HepG2 (cell line): ENCODE measurements at regions not wholly inside any gene's neighbourhood (a gene's known extent, or its start where the extent isn't known, plus 50 kb on each side); places are given as distances from the start of the nearest gene placed in this dataset.
"Not testable (repeated sequence)": the region's sequence is repeated elsewhere in the genome, so short reads cannot be mapped to it uniquely, and the experiment has no call there.

Source experiments
- ATAC-seq: fragments of 200-7000 bp; cut with Tn5 transposase; 3 replicates; pipeline ENCODE4 v1.9.1; 2020; ENCODE audit warnings: mild to moderate bottlenecking, moderate library complexity
- BruUV-seq: library from RNA; stranded (reverse); fragments of 400-500 nt; replicated peaks from 2 replicates; lab custom pipeline; 2021; lab: Mats Ljungman, UMichigan
- CTCF ChIA-PET: fragments of 300-600 bp; formaldehyde crosslinking; extraction: SDS; loops from one replicate; lab custom pipeline; 2021; ENCODE audit warnings: low total read pairs, inconsistent platforms, low intra/inter-chr PET ratio; lab: Yijun Ruan, JAX
- POLR2A ChIA-PET: fragments of 350-600 bp; sonication (Branson Sonifier 250); formaldehyde crosslinking; loops from one replicate; lab custom pipeline; 2020; ENCODE audit warnings: antibody characterized with exemption, inconsistent platforms; lab: Yijun Ruan, JAX
- DNase-seq: peaks from one replicate; pipeline ENCODE4 v3.0.0-alpha.2; 2015; ENCODE audit warnings: low spot score
- FAIRE-seq: peaks from 3 replicates; lab custom pipeline; 2011; peaks lifted over from hg19 to GRCh38; lab: Jason Lieb, UNC
- H2AFZ ChIP-seq: one replicate; pipeline ENCODE4 v1.6.1; 2011; ENCODE audit warnings: low read length, inconsistent platforms
- H3K27ac ChIP-seq: fragments of 300-600 bp; 3 replicates; pipeline ENCODE4 v1.8.0; 2011; ENCODE audit warnings: mixed run types, mild to moderate bottlenecking, mixed read lengths, low read length, inconsistent platforms; ENCODE audit not compliant: insufficient read depth; ENCODE audit errors: extremely low read length
- H3K27me3 ChIP-seq, 2 experiments: fragments of 200-600 bp in 1 of 2; 2 replicates in 1 of 2; 3 replicates in 1 of 2; pipeline versions ENCODE4 v1.6.0 to v1.8.0; 2011; ENCODE audit warnings: low read length in 2 of 2, mild to moderate bottlenecking in 2 of 2, moderate library complexity in 2 of 2, inconsistent platforms in 1 of 2; ENCODE audit not compliant: insufficient read depth in 2 of 2, control insufficient read depth in 1 of 2
- H3K36me3 ChIP-seq, 2 experiments: fragments of 200-600 bp in 1 of 2; replicated peaks in 1 of 2; 2 replicates in 1 of 2; 3 replicates in 1 of 2; pipeline versions ENCODE4 v1.5.1 to v1.8.0; 2011; ENCODE audit warnings: low read length in 2 of 2, inconsistent platforms in 1 of 2; ENCODE audit not compliant: insufficient read depth in 2 of 2, control insufficient read depth in 1 of 2
- H3K4me1 ChIP-seq: 2 replicates; pipeline ENCODE4 v1.5.1; 2012; ENCODE audit warnings: low read length, inconsistent platforms; ENCODE audit not compliant: insufficient read depth
- H3K4me2 ChIP-seq: 2 replicates; pipeline ENCODE4 v1.6.0; 2011; ENCODE audit warnings: low read depth, low read length, inconsistent platforms
- H3K4me3 ChIP-seq, 3 experiments: fragments of 200-600 bp in 1 of 3; sonication (generic), shearing (Covaris generic) in 1 of 3; replicated peaks in 1 of 3; 2 replicates each; pipeline ENCODE4 v1.5.1; 2011 to 2016; ENCODE audit warnings: low read length in 3 of 3, inconsistent platforms in 2 of 3, low read depth in 2 of 3, mild to moderate bottlenecking in 2 of 3, control low read depth in 1 of 3, mixed read lengths in 1 of 3; ENCODE audit not compliant: insufficient read depth in 1 of 3
- H3K79me2 ChIP-seq: one replicate; pipeline ENCODE4 v1.6.1; 2011; ENCODE audit warnings: low read length, inconsistent platforms; ENCODE audit not compliant: insufficient read depth
- H3K9ac ChIP-seq: 2 replicates; pipeline ENCODE4 v1.6.0; 2011; ENCODE audit warnings: mild to moderate bottlenecking, low read depth, low read length, inconsistent platforms; ENCODE audit not compliant: insufficient read depth
- H3K9me3 ChIP-seq: 2 replicates; pipeline ENCODE4 v1.5.1; 2012; ENCODE audit warnings: mild to moderate bottlenecking, low read length
- H4K20me1 ChIP-seq: 2 replicates; pipeline ENCODE4 v1.6.0; 2011; ENCODE audit warnings: inconsistent platforms, mild to moderate bottlenecking, low read length, moderate library complexity; ENCODE audit not compliant: insufficient read depth
- DPF2 ChIP-seq: sonication (generic); formaldehyde crosslinking; IDR thresholded peaks from 2 replicates; pipeline ENCODE4 v1.4.0; 2020; ENCODE audit warnings: mild to moderate bottlenecking, low read depth, missing genetic modification reagents, borderline replicate concordance
- MAFF ChIP-seq: IDR thresholded peaks from 2 replicates; pipeline ENCODE4 v1.6.1; 2011; ENCODE audit warnings: low read depth, low read length, improper control_type of control experiment
- MAFK ChIP-seq, 2 experiments: IDR thresholded peaks in 1 of 2; conservative IDR thresholded peaks in 1 of 2; 2 replicates each; pipeline ENCODE4 v1.6.1; 2011; ENCODE audit warnings: improper control_type of control experiment in 2 of 2, low read length in 2 of 2
- NFE2L2 ChIP-seq: fragments of 150-350 bp; IDR thresholded peaks from 2 replicates; pipeline ENCODE4 v1.6.1; 2014; ENCODE audit warnings: low read length
- ZSCAN12 ChIP-seq: sonication (generic); formaldehyde crosslinking; IDR thresholded peaks from 2 replicates; pipeline ENCODE4 v1.9.0; 2021; ENCODE audit warnings: mild to moderate bottlenecking, missing genetic modification reagents
- WGBS: methylation state at CpG from one replicate; pipeline ENCODE4 v1.1.6; 2017; ENCODE audit warnings: low lambda C conversion rate; 5-methylcytosine and 5-hydroxymethylcytosine counted together
- in situ Hi-C: cut with HindIII; loops from 2 replicates; pipeline ENCODE4 v1.10.0; 2017; ENCODE audit warnings: low pct_unique_long_range_greater_than_20kb; ENCODE audit not compliant: extremely low pct_ligation_motif_present
- intact Hi-C: fragments of 100-400 bp; cut with micrococcal nuclease; formaldehyde crosslinking; loops from one replicate; pipeline ENCODE4 v1.10.0; 2022; ENCODE audit not compliant: unreplicated experiment

GRCh38 chr7:51805783-51806431, 489.3 kb upstream of the COBL start:
- H3K4me1 ChIP-seq, H3K27ac ChIP-seq, H3K9ac ChIP-seq, H3K27me3 ChIP-seq, H3K36me3 ChIP-seq, FAIRE-seq, POLR2A ChIA-PET, intact Hi-C loops, H2AFZ ChIP-seq, H3K9me3 ChIP-seq, H3K4me2 ChIP-seq, DNase-seq, H3K79me2 ChIP-seq, H3K4me3 ChIP-seq, BruUV-seq, CTCF ChIA-PET, H4K20me1 ChIP-seq, ATAC-seq, in situ Hi-C loops: not testable (repeated sequence)
- 40% methylated on average over 2 of the region's 41 CpGs for WGBS

DNA sequence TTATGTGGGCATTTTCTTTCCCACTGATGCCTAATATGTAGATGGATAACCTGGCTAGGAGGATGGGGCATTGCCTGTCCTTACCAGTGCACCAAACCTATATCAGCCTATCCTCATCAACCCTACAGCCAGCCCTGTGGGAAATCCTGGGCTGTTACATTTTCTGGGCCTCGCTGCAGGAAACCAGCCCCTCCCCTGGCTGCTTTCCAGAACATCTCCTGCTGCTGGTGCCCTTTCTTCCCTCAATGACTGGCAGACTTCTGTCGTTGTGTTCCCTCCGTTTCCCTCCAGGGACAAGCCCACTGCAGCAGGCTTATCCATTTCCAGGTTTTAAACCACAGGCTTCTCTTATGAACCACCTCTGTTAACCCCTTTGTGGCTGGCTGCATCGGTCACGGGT, 486.1 kb upstream of the COBL start:
- no peaks in the 10 kb centered on the region for H3K27me3 ChIP-seq
- H3K27ac ChIP-seq: no peak overlapping the region
- 14% methylated on average over 5 of the region's 5 CpGs for WGBS
- no peaks in the 10 kb centered on the region for H3K36me3 ChIP-seq
- no peak for ATAC-seq
- no peaks in the 10 kb centered on the region for H3K79me2 ChIP-seq
- no peak overlapping the region for H3K9ac ChIP-seq
- ChIA-PET POLR2A (no interaction called here), CTCF (no interaction called here)
- H3K4me3 ChIP-seq: no peak overlapping the region
- no peaks in the 10 kb centered on the region for H3K4me1 ChIP-seq
- intact Hi-C loops: no loop called here
- H3K4me2 ChIP-seq: no peak overlapping the region
- no peaks in the 10 kb centered on the region for H4K20me1 ChIP-seq
- no peak for FAIRE-seq
- in situ Hi-C loops: no loop called here
- no peak for DNase-seq
- H2AFZ ChIP-seq: no peak overlapping the region
- TF ChIP-seq ZSCAN12 (CRISPR knock-in tag): no peak
- BruUV-seq: no TSS peak
- H3K9me3 ChIP-seq: no peaks in the 10 kb centered on the region

- in situ Hi-C loops: no loop called here
- no peak overlapping the region for H3K27ac ChIP-seq
- FAIRE-seq (no peak), DNase-seq (no peak), ATAC-seq (no peak)
- WGBS: 91% methylated on average over 1 of the region's 1 CpG
- no peaks in the 10 kb centered on the region for H3K36me3 ChIP-seq
- intact Hi-C loops: no loop called here
- no peak overlapping the region for H3K4me2 ChIP-seq
- H3K9ac ChIP-seq: no peak overlapping the region
- H4K20me1 ChIP-seq: no peaks in the 10 kb centered on the region
- BruUV-seq: no TSS peak
- no peaks in the 10 kb centered on the region for H3K4me1 ChIP-seq
- TF ChIP-seq NFE2L2 (peak; percentile 65), DPF2 (CRISPR knock-in tag) (no peak), MAFF (peak; percentile 88), MAFK (conservative IDR thresholded peaks at IDR 0.05 in 1 of 2, IDR thresholded peaks at IDR 0.05 in 1 of 2; ENCODE audit: low read length in 2 of 2) (peak; percentile 88 to 94)
- H3K4me3 ChIP-seq: no peak overlapping the region
- no peak overlapping the region for H2AFZ ChIP-seq
- ChIA-PET POLR2A (no interaction called here), CTCF (no interaction called here)
- no peaks in the 10 kb centered on the region for H3K27me3 ChIP-seq
- H3K9me3 ChIP-seq: no peaks in the 10 kb centered on the region
- no peaks in the 10 kb centered on the region for H3K79me2 ChIP-seq
Measured at GRCh38 chr7:51797371-51797770, 480.8 kb upstream of the COBL start.
